K562 (cell line): ENCODE measurements at regions not wholly inside any gene's neighbourhood (a gene's known extent, or its start where the extent isn't known, plus 50 kb on each side); places are given as distances from the start of the nearest gene placed in this dataset.

Experiments
- ATAC-seq: fragments of 200-7000 bp; cut with Tn5 transposase; 3 replicates; pipeline ENCODE4 v1.9.1; 2020; ENCODE audit warnings: moderate library complexity
- BruUV-seq: library from RNA; stranded (reverse); fragments of 400-500 nt; replicated peaks from 2 replicates; lab custom pipeline; 2021; lab: Mats Ljungman, UMichigan
- CTCF ChIA-PET: fragments of 300-600 bp; formaldehyde crosslinking; extraction: SDS; loops from one replicate; lab custom pipeline; 2021; ENCODE audit warnings: low intra/inter-chr PET ratio; lab: Yijun Ruan, JAX
- POLR2A ChIA-PET: fragments of 300-600, 350-650 bp; sonication (Branson Sonifier 250); formaldehyde crosslinking; extraction: SDS; loops from one replicate; lab custom pipeline; 2021; ENCODE audit warnings: antibody characterized with exemption, inconsistent platforms; lab: Yijun Ruan, JAX
- DNase-seq, 4 experiments: peaks; one replicate each; pipeline versions ENCODE4 v3.0.0 to v3.0.0-alpha.2; 2011 to 2018; ENCODE audit warnings: low spot score in 3 of 4, mixed read lengths in 3 of 4; ENCODE audit errors: extremely low read depth in 1 of 4
- FAIRE-seq: peaks from 2 replicates; lab custom pipeline; 2011; peaks lifted over from hg19 to GRCh38; lab: Jason Lieb, UNC
- H2AFZ ChIP-seq: 2 replicates; pipeline ENCODE4 v1.6.0; 2011; ENCODE audit warnings: low read depth, low read length, control low read depth, inconsistent platforms
- H3K27ac ChIP-seq: fragments of 200-600 bp; 3 replicates; pipeline ENCODE4 v1.8.0; 2011; ENCODE audit warnings: low read depth, mild to moderate bottlenecking, control low read depth, inconsistent platforms, low read length, moderate library complexity, mixed read lengths; ENCODE audit errors: extremely low read depth
- H3K27me3 ChIP-seq, 2 experiments: fragments of 300-600 bp in 1 of 2; 2 replicates in 1 of 2; 3 replicates in 1 of 2; pipeline versions ENCODE4 v1.6.0 to v1.8.0; 2011; ENCODE audit warnings: inconsistent platforms in 2 of 2, low read length in 2 of 2, mild to moderate bottlenecking in 1 of 2, mixed read lengths in 1 of 2, moderate library complexity in 1 of 2; ENCODE audit not compliant: control insufficient read depth in 2 of 2, insufficient read depth in 2 of 2
- H3K36me3 ChIP-seq: fragments of 300-600 bp; 3 replicates; pipeline ENCODE4 v1.8.0; 2011; ENCODE audit warnings: mild to moderate bottlenecking, low read length, inconsistent platforms; ENCODE audit not compliant: control insufficient read depth, insufficient read depth
- H3K4me1 ChIP-seq, 2 experiments: fragments of 200-600 bp in 1 of 2; replicated peaks in 1 of 2; 2 replicates in 1 of 2; 3 replicates in 1 of 2; pipeline versions ENCODE4 v1.5.1 to v1.8.0; 2011; ENCODE audit warnings: inconsistent platforms in 2 of 2, low read length in 2 of 2, mild to moderate bottlenecking in 1 of 2, mixed read lengths in 1 of 2, moderate library complexity in 1 of 2; ENCODE audit not compliant: control insufficient read depth in 2 of 2, insufficient read depth in 2 of 2
- H3K4me2 ChIP-seq: 2 replicates; pipeline ENCODE4 v1.6.1; 2011; ENCODE audit warnings: low read length, control low read depth, inconsistent platforms, mixed read lengths; ENCODE audit not compliant: insufficient read depth
- H3K4me3 ChIP-seq: fragments of 200-600 bp; sonication (generic), shearing (Covaris generic); 2 replicates; pipeline ENCODE4 v1.5.1; 2016; ENCODE audit warnings: control low read depth, inconsistent platforms
- H3K79me2 ChIP-seq: fragments of 200-600 bp; 3 replicates; pipeline ENCODE4 v1.8.0; 2011; ENCODE audit warnings: low read length, inconsistent platforms; ENCODE audit not compliant: control insufficient read depth, insufficient read depth
- H3K9ac ChIP-seq, 2 experiments: 2 replicates each; pipeline versions ENCODE4 v1.6.0 to v1.6.1; 2011; ENCODE audit warnings: low read depth in 2 of 2, low read length in 2 of 2, control low read depth in 1 of 2, inconsistent platforms in 1 of 2, mild to moderate bottlenecking in 1 of 2, mixed read lengths in 1 of 2; ENCODE audit not compliant: insufficient read depth in 1 of 2
- H3K9me1 ChIP-seq: one replicate; pipeline ENCODE4 v1.6.0; 2011; ENCODE audit warnings: inconsistent platforms, mild to moderate bottlenecking, low read length, moderate library complexity; ENCODE audit not compliant: control insufficient read depth, insufficient read depth
- H3K9me3 ChIP-seq: replicated peaks from 2 replicates; pipeline ENCODE4 v1.5.1; 2011; ENCODE audit warnings: low read depth, low read length, inconsistent platforms; ENCODE audit not compliant: control insufficient read depth, insufficient read depth
- H4K20me1 ChIP-seq: replicated peaks from 2 replicates; pipeline ENCODE4 v1.6.1; 2011; ENCODE audit warnings: low read length, inconsistent platforms, mixed read lengths; ENCODE audit not compliant: control insufficient read depth, insufficient read depth
- KDM4B ChIP-seq, 2 experiments: fragments of 450-650 bp in 1 of 2; sonication (generic) in 1 of 2; IDR thresholded peaks; 2 replicates each; pipeline ENCODE4 v1.6.1; 2016 to 2017; ENCODE audit warnings: borderline replicate concordance in 2 of 2, antibody characterized with exemption in 1 of 2, low read depth in 1 of 2, mild to moderate bottlenecking in 1 of 2
- MIER1 ChIP-seq: fragments of 450-650 bp; IDR thresholded peaks from 2 replicates; pipeline ENCODE4 v1.6.1; 2016; ENCODE audit warnings: antibody characterized with exemption, mild to moderate bottlenecking, low read depth
- MITF ChIP-seq: IDR thresholded peaks from 2 replicates; pipeline ENCODE4 v1.6.1; 2014; ENCODE audit warnings: antibody characterized with exemption
- NRF1 ChIP-seq, 2 experiments: fragments of 450-650 bp; IDR thresholded peaks in 1 of 2; conservative IDR thresholded peaks in 1 of 2; 2 replicates each; pipeline ENCODE4 v1.6.1; 2014; ENCODE audit warnings: mild to moderate bottlenecking in 2 of 2
- POLR2A ChIP-seq: fragments of 450-650 bp; conservative IDR thresholded peaks from 2 replicates; pipeline ENCODE4 v1.6.1; 2016
- SMC3 ChIP-seq: conservative IDR thresholded peaks from 2 replicates; pipeline ENCODE4 v1.6.1; 2011; ENCODE audit warnings: low read depth, low read length, improper control_type of control experiment; ENCODE audit not compliant: insufficient read depth
- XRCC4 ChIP-seq: IDR thresholded peaks from one replicate; pipeline ENCODE4 v1.6.1; 2011; ENCODE audit not compliant: insufficient read depth, insufficient read length; ENCODE audit errors: extremely low read depth
- ZBTB11 ChIP-seq, 3 experiments: fragments of 200-800 bp in 1 of 3; fragments of 250-450 bp in 1 of 3; fragments of 450-650 bp in 1 of 3; sonication (Bioruptor Pico) in 1 of 3; sonication (Bioruptor generic) in 1 of 3; formaldehyde crosslinking in 1 of 3; IDR thresholded peaks; 2 replicates each; pipeline versions ENCODE4 v1.6.1 to v1.8.0; 2016 to 2022; ENCODE audit warnings: mild to moderate bottlenecking in 2 of 3, missing genetic modification characterization in 2 of 3, missing compliant biosample characterization in 1 of 3, moderate library complexity in 1 of 3
- ZFPM2 ChIP-seq: fragments of 250-450 bp; sonication (Bioruptor Pico); IDR thresholded peaks from 2 replicates; pipeline ENCODE4 v1.5.1; 2022; ENCODE audit warnings: mild to moderate bottlenecking
- ZNF444 ChIP-seq: fragments of 250-450 bp; sonication (Bioruptor Pico); IDR thresholded peaks from 2 replicates; pipeline ENCODE4 v1.4.0; 2020; ENCODE audit warnings: mild to moderate bottlenecking, moderate library complexity
- WGBS: fragments of 100-300 bp; shearing (Covaris generic); methylation state at CpG from one replicate; pipeline ENCODE4 v1.1.6; 2016; ENCODE audit warnings: low coverage, mixed read lengths; ENCODE audit not compliant: insufficient coverage; ENCODE audit errors: missing lambda C conversion rate; 5-methylcytosine and 5-hydroxymethylcytosine counted together
- in situ Hi-C: fragments of 300-500 bp; cut with MboI; formaldehyde crosslinking; loops from 4 replicates; pipeline ENCODE4 v1.15.0; 2018; ENCODE audit warnings: inconsistent platforms, mixed read lengths
- intact Hi-C: fragments of 100-400 bp; cut with micrococcal nuclease; formaldehyde crosslinking; loops from 2 replicates; pipeline ENCODE4 v1.14.2; 2022
- TF ChIP-seq, protein P1 (sequence below): conservative IDR thresholded peaks from 2 replicates; pipeline ENCODE4 v1.6.1; 2011; ENCODE audit warnings: low read depth, mild to moderate bottlenecking, low read length; ENCODE audit not compliant: control insufficient read depth
- TF ChIP-seq, protein P2 (sequence below): fragments of 250-450 bp; sonication (Bioruptor Pico); IDR thresholded peaks from 2 replicates; pipeline ENCODE4 v1.5.0; 2020; ENCODE audit warnings: mild to moderate bottlenecking

DNA sequence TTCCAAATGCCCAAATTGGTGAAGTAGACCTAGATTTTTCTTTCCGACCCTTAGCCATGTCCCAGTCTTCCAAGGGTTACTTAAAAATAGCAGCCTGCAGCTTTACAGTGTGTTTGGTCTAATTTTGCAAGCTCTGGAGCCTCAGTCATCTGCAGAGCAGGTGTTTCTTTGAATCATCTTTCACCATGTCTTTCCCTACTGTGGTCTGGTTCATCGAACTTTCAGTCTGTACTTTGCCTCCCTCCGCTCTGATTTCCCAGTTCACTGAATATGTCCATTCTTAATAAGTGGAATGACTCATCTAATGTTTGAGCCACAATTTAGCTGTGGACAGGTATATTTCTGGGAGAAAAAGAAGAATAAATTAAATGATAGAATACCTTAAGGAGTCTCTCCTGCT, 1060.7 kb downstream of the EFNA5 start:
- ATAC-seq (no peak), FAIRE-seq (no peak), DNase-seq (no peak)
- no peaks in the 10 kb centered on the region for H4K20me1 ChIP-seq
- H3K79me2 ChIP-seq = no peaks in the 10 kb centered on the region
- no peak overlapping the region for H3K4me2 ChIP-seq
- in situ Hi-C loops (no loop called here), intact Hi-C loops (no loop called here)
- ChIA-PET CTCF (no interaction called here), POLR2A (no interaction called here)
- H3K27me3 ChIP-seq = no peaks in the 10 kb centered on the region
- H3K9me3 ChIP-seq = 0 out of 2 replicates have a peak, but pooled peaks cover 3% of the 10 kb centered on the region
- no peak overlapping the region for H3K27ac ChIP-seq
- no peaks in the 10 kb centered on the region for H3K9me1 ChIP-seq
- no peak overlapping the region for H3K4me3 ChIP-seq
- H3K4me1 ChIP-seq = no peaks in the 10 kb centered on the region
- no peak overlapping the region for H3K9ac ChIP-seq
- BruUV-seq = no TSS peak
- WGBS = 4% methylated on average over 3 of the region's 3 CpGs
- H3K36me3 ChIP-seq = no peaks in the 10 kb centered on the region
- no peak overlapping the region for H2AFZ ChIP-seq
- TF ChIP-seq XRCC4 = no peak
- TF ChIP-seq SMC3 = no peak
- TF ChIP-seq, protein P1, sequence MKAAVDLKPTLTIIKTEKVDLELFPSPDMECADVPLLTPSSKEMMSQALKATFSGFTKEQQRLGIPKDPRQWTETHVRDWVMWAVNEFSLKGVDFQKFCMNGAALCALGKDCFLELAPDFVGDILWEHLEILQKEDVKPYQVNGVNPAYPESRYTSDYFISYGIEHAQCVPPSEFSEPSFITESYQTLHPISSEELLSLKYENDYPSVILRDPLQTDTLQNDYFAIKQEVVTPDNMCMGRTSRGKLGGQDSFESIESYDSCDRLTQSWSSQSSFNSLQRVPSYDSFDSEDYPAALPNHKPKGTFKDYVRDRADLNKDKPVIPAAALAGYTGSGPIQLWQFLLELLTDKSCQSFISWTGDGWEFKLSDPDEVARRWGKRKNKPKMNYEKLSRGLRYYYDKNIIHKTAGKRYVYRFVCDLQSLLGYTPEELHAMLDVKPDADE = no peak
- no peak for TF ChIP-seq ZFPM2 (CRISPR knock-in tag)
- TF ChIP-seq, protein P2, sequence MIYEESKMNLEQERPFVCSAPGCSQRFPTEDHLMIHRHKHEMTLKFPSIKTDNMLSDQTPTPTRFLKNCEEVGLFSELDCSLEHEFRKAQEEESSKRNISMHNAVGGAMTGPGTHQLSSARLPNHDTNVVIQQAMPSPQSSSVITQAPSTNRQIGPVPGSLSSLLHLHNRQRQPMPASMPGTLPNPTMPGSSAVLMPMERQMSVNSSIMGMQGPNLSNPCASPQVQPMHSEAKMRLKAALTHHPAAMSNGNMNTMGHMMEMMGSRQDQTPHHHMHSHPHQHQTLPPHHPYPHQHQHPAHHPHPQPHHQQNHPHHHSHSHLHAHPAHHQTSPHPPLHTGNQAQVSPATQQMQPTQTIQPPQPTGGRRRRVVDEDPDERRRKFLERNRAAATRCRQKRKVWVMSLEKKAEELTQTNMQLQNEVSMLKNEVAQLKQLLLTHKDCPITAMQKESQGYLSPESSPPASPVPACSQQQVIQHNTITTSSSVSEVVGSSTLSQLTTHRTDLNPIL (CRISPR knock-in tag) = no peak
- TF ChIP-seq NRF1 (conservative IDR thresholded peaks at IDR 0.05 in 1 of 2, IDR thresholded peaks at IDR 0.05 in 1 of 2) = no peak
- no peak for TF ChIP-seq KDM4B (IDR thresholded peaks at IDR 0.05; ENCODE audit: borderline replicate concordance in 2 of 2, low read depth in 1 of 2)
- no peak for TF ChIP-seq POLR2A
- TF ChIP-seq ZNF444 (CRISPR knock-in tag) = no peak
- TF ChIP-seq MIER1 = no peak
- TF ChIP-seq MITF = no peak
- TF ChIP-seq ZBTB11 (CRISPR knock-in tag; IDR thresholded peaks at IDR 0.05) = no peak
